H1 (cell line): ENCODE measurements at regions not wholly inside any gene's neighbourhood (a gene's known extent, or its start where the extent isn't known, plus 50 kb on each side); places are given as distances from the start of the nearest gene placed in this dataset.

Source experiments
- CTCF ChIA-PET: fragments of 300-600 bp; sonication (Branson Sonifier 250); formaldehyde crosslinking; loops from one replicate; lab custom pipeline; 2021; ENCODE audit not compliant: partially characterized antibody; lab: Charles Lee
- POLR2A ChIA-PET: fragments of 300-600 bp; sonication (Branson Sonifier 250); formaldehyde crosslinking; loops from one replicate; lab custom pipeline; 2021; ENCODE audit warnings: inconsistent platforms; ENCODE audit not compliant: partially characterized antibody; lab: Charles Lee
- DNase-seq, 2 experiments: peaks; one replicate each; pipeline versions ENCODE4 v3.0.0 to v3.0.0-alpha.2; 2010 to 2022; ENCODE audit warnings: low spot score in 2 of 2, low read depth in 1 of 2, mixed read lengths in 1 of 2
- FAIRE-seq: peaks from 2 replicates; lab custom pipeline; 2011; peaks lifted over from hg19 to GRCh38; lab: Jason Lieb, UNC
- H2AFZ ChIP-seq: 2 replicates; pipeline ENCODE4 v1.8.1; 2012; ENCODE audit warnings: low read length, inconsistent platforms
- H2AK5ac ChIP-seq: 2 replicates; pipeline ENCODE4 v1.6.1; 2013; ENCODE audit warnings: low read depth, low read length
- H2BK120ac ChIP-seq: replicated peaks from 2 replicates; pipeline ENCODE3; 2013; ENCODE audit warnings: low read depth, low read length, inconsistent platforms
- H2BK12ac ChIP-seq: 2 replicates; pipeline ENCODE4 v1.6.1; 2013; ENCODE audit warnings: low read depth, low read length
- H2BK15ac ChIP-seq: 2 replicates; pipeline ENCODE4 v1.6.1; 2013; ENCODE audit warnings: low read length
- H2BK20ac ChIP-seq: 2 replicates; pipeline ENCODE4 v1.6.1; 2013; ENCODE audit warnings: low read length
- H2BK5ac ChIP-seq: 2 replicates; pipeline ENCODE4 v1.6.1; 2013; ENCODE audit warnings: low read depth, low read length
- H3K14ac ChIP-seq: 2 replicates; pipeline ENCODE4 v1.6.1; 2013; ENCODE audit warnings: inconsistent platforms; ENCODE audit not compliant: insufficient read length
- H3K18ac ChIP-seq: 2 replicates; pipeline ENCODE4 v1.6.1; 2013; ENCODE audit warnings: low read length; ENCODE audit errors: extremely low read depth
- H3K23ac ChIP-seq: 2 replicates; pipeline ENCODE4 v1.6.1; 2013; ENCODE audit warnings: inconsistent platforms; ENCODE audit not compliant: insufficient read length
- H3K23me2 ChIP-seq: 2 replicates; pipeline ENCODE4 v1.6.1; 2013; ENCODE audit warnings: low read depth, low read length
- H3K27ac ChIP-seq: 2 replicates; pipeline ENCODE4 v1.6.1; 2011; ENCODE audit warnings: low read depth, low read length, inconsistent platforms
- H3K27me3 ChIP-seq, 4 experiments: replicated peaks in 1 of 4; 1 replicate in 1 of 4; 2 replicates in 3 of 4; pipeline versions ENCODE4 v1.6.1 to v1.8.1; 2011 to 2013; ENCODE audit warnings: low read length in 3 of 4, mild to moderate bottlenecking in 3 of 4, inconsistent platforms in 2 of 4, mixed read lengths in 2 of 4, moderate library complexity in 1 of 4; ENCODE audit not compliant: control insufficient read depth in 3 of 4, insufficient read depth in 3 of 4; ENCODE audit errors: extremely low read depth in 1 of 4
- H3K36me3 ChIP-seq, 4 experiments: 2 replicates each; pipeline versions ENCODE4 v1.6.1 to v1.8.1; 2011 to 2013; ENCODE audit warnings: mild to moderate bottlenecking in 4 of 4, low read length in 3 of 4, moderate library complexity in 2 of 4, control low read depth in 1 of 4, inconsistent platforms in 1 of 4; ENCODE audit not compliant: insufficient read depth in 4 of 4, control insufficient read depth in 2 of 4
- H3K4ac ChIP-seq: replicated peaks from 2 replicates; pipeline ENCODE3; 2013; ENCODE audit warnings: low read length, low read depth, mixed read lengths, inconsistent platforms; ENCODE audit not compliant: insufficient read length
- H3K4me1 ChIP-seq, 4 experiments: replicated peaks in 1 of 4; 1 replicate in 1 of 4; 2 replicates in 3 of 4; pipeline versions ENCODE4 v1.6.1 to v1.8.1; 2011 to 2013; ENCODE audit warnings: low read length in 3 of 4, inconsistent platforms in 2 of 4, mixed read lengths in 1 of 4; ENCODE audit not compliant: insufficient read depth in 4 of 4, control insufficient read depth in 3 of 4
- H3K4me2 ChIP-seq, 2 experiments: 2 replicates each; pipeline versions ENCODE4 v1.6.1 to v1.8.1; 2011 to 2013; ENCODE audit warnings: low read depth in 2 of 2, low read length in 2 of 2, control low read depth in 1 of 2, inconsistent platforms in 1 of 2, mild to moderate bottlenecking in 1 of 2; ENCODE audit not compliant: insufficient read depth in 1 of 2
- H3K4me3 ChIP-seq, 4 experiments: fragments of 200-600, 300-600 bp in 1 of 4; sonication (generic), shearing (Covaris generic), sonication (Bioruptor Twin) in 1 of 4; 2 replicates each; pipeline versions ENCODE4 v1.5.1 to v1.8.1; 2011 to 2016; ENCODE audit warnings: low read length in 4 of 4, low read depth in 3 of 4, control low read depth in 2 of 4, inconsistent platforms in 2 of 4, mild to moderate bottlenecking in 2 of 4, mixed read lengths in 1 of 4, moderate library complexity in 1 of 4; ENCODE audit not compliant: insufficient read depth in 2 of 4; ENCODE audit errors: extremely low read depth in 1 of 4
- H3K56ac ChIP-seq: replicated peaks from 2 replicates; pipeline ENCODE3; 2013; ENCODE audit warnings: low read depth, mild to moderate bottlenecking, mixed read lengths, low read length, inconsistent platforms; ENCODE audit not compliant: insufficient read length
- H3K79me1 ChIP-seq: 2 replicates; pipeline ENCODE4 v1.6.1; 2013; ENCODE audit warnings: low read depth, low read length, control low read depth
- H3K79me2 ChIP-seq, 2 experiments: 2 replicates each; pipeline versions ENCODE4 v1.6.1 to v1.8.1; 2012 to 2013; ENCODE audit warnings: low read length in 2 of 2, mild to moderate bottlenecking in 2 of 2, inconsistent platforms in 1 of 2; ENCODE audit not compliant: insufficient read depth in 2 of 2, control insufficient read depth in 1 of 2
- H3K9ac ChIP-seq, 4 experiments: replicated peaks in 1 of 4; 1 replicate in 1 of 4; 2 replicates in 3 of 4; pipeline versions ENCODE4 v1.6.1 to v1.8.1; 2011 to 2013; ENCODE audit warnings: low read depth in 3 of 4, low read length in 3 of 4, control low read depth in 2 of 4, mild to moderate bottlenecking in 2 of 4, moderate library complexity in 2 of 4, inconsistent platforms in 1 of 4; ENCODE audit errors: extremely low read depth in 1 of 4
- H3K9me3 ChIP-seq, 2 experiments: 2 replicates each; pipeline versions ENCODE4 v1.6.1 to v1.8.1; 2012 to 2013; ENCODE audit warnings: mild to moderate bottlenecking in 2 of 2, moderate library complexity in 2 of 2, control low read depth in 1 of 2, inconsistent platforms in 1 of 2, low read depth in 1 of 2, low read length in 1 of 2, mixed read lengths in 1 of 2; ENCODE audit not compliant: insufficient read depth in 2 of 2
- H4K20me1 ChIP-seq, 2 experiments: replicated peaks in 1 of 2; 2 replicates each; pipeline versions ENCODE3 to v1.8.1; 2011 to 2013; ENCODE audit warnings: inconsistent platforms in 2 of 2, low read length in 2 of 2, mild to moderate bottlenecking in 1 of 2; ENCODE audit not compliant: insufficient read depth in 2 of 2, control insufficient read depth in 1 of 2
- H4K5ac ChIP-seq: 2 replicates; pipeline ENCODE4 v1.6.1; 2013; ENCODE audit warnings: low read length, low read depth, mixed read lengths, inconsistent platforms; ENCODE audit not compliant: insufficient read length
- H4K8ac ChIP-seq: 2 replicates; pipeline ENCODE4 v1.8.0; 2013; ENCODE audit warnings: mild to moderate bottlenecking, moderate library complexity, low read length, inconsistent platforms; ENCODE audit not compliant: insufficient read depth; ENCODE audit errors: extremely low read depth
- H4K91ac ChIP-seq: replicated peaks from 2 replicates; pipeline ENCODE3; 2013; ENCODE audit warnings: low read length, mixed read lengths, inconsistent platforms; ENCODE audit not compliant: insufficient read length
- ASH2L ChIP-seq: fragments of 200-600, 300-600 bp; sonication (generic); IDR thresholded peaks from one replicate; pipeline ENCODE4 v1.7.1; 2017; ENCODE audit warnings: low read length
- CBX5 ChIP-seq: fragments of 300-800, 300-1000 bp; sonication (generic); IDR thresholded peaks from 2 replicates; pipeline ENCODE4 v1.7.1; 2016; ENCODE audit warnings: antibody characterized with exemption, low read length, low read depth
- CBX8 ChIP-seq: fragments of 300-800, 300-1000 bp; sonication (generic); IDR thresholded peaks from 2 replicates; pipeline ENCODE4 v1.7.1; 2016; ENCODE audit warnings: low read depth, low read length, borderline replicate concordance
- CREB1 ChIP-seq: IDR thresholded peaks from 2 replicates; pipeline ENCODE4 v1.6.1; 2012; ENCODE audit warnings: inconsistent platforms
- CTCF ChIP-seq, 3 experiments: IDR thresholded peaks; 1 replicate in 2 of 3; 2 replicates in 1 of 3; pipeline versions ENCODE4 v1.5.1 to v1.6.1; 2011; ENCODE audit warnings: low read length in 3 of 3, mild to moderate bottlenecking in 3 of 3, inconsistent platforms in 2 of 3, low read depth in 1 of 3, moderate library complexity in 1 of 3; ENCODE audit not compliant: insufficient read depth in 1 of 3; ENCODE audit errors: control extremely low read depth in 1 of 3
- FOSL1 ChIP-seq: IDR thresholded peaks from 2 replicates; pipeline ENCODE4 v1.6.1; 2011; ENCODE audit warnings: mild to moderate bottlenecking, low read depth, low read length, moderate library complexity; ENCODE audit not compliant: insufficient read depth
- GTF2F1 ChIP-seq: IDR thresholded peaks from 2 replicates; pipeline ENCODE4 v1.6.1; 2012; ENCODE audit warnings: low read depth, low read length, improper control_type of control experiment, borderline replicate concordance
- JUN ChIP-seq: IDR thresholded peaks from 2 replicates; pipeline ENCODE4 v1.6.1; 2011; ENCODE audit warnings: low read depth, mild to moderate bottlenecking, improper control_type of control experiment, low read length
- MAFK ChIP-seq: IDR thresholded peaks from 2 replicates; pipeline ENCODE4 v1.6.1; 2012; ENCODE audit warnings: low read depth, mild to moderate bottlenecking, improper control_type of control experiment, low read length
- POU5F1 ChIP-seq: IDR thresholded peaks from 2 replicates; pipeline ENCODE4 v1.6.1; 2011; ENCODE audit warnings: low read depth, mild to moderate bottlenecking, low read length, moderate library complexity
- RBBP5 ChIP-seq: IDR thresholded peaks from 2 replicates; pipeline ENCODE4 v1.7.1; 2012; ENCODE audit warnings: low read depth, mild to moderate bottlenecking, inconsistent platforms, low read length, moderate library complexity, borderline replicate concordance
- TAF7 ChIP-seq: optimal IDR thresholded peaks from 2 replicates; pipeline ENCODE3; 2011; ENCODE audit warnings: low read depth, mild to moderate bottlenecking, inconsistent platforms, low read length, moderate library complexity, borderline replicate concordance
- WGBS, 2 experiments: shearing (Covaris generic) in 1 of 2; methylation state at CpG; one replicate each; pipeline versions ENCODE4 v1.1.6 to v1.1.7; 2013 to 2015; ENCODE audit warnings: low lambda C conversion rate in 2 of 2, mixed read lengths in 2 of 2, inconsistent platforms in 1 of 2, low coverage in 1 of 2, missing lambda C conversion rate in 1 of 2; ENCODE audit not compliant: insufficient replicate concordance in 2 of 2, insufficient coverage in 1 of 2, insufficient read length in 1 of 2; ENCODE audit errors: extremely low coverage in 1 of 2, missing lambda C conversion rate in 1 of 2; 5-methylcytosine and 5-hydroxymethylcytosine counted together

GRCh38 chr15:24078310-24079029 is 391.4 kb upstream of the NDN start:
- Histone ChIP-seq H3K23ac (no peak overlapping the region), H3K4me3 (no peak overlapping the region), H3K14ac (no peak overlapping the region), H2BK120ac (no peak overlapping the region), H3K36me3 (peaks cover 0 to 4% (median 0%) of the 10 kb centered on the region in 4 experiments; a peak in 1 of 8 replicates), H3K27me3 (no peaks in the 10 kb centered on the region), H3K18ac (no peak overlapping the region), H4K8ac (no peak overlapping the region)
- POLR2A ChIA-PET = no interaction called here
- WGBS, 2 experiments = 86% methylated on average over 25 of the region's 29 CpGs; no CpG with 5 or more reads in 1 of the 2 experiments
- no peak for FAIRE-seq
- TF ChIP-seq ASH2L = no peak
- no peak for TF ChIP-seq FOSL1
- TF ChIP-seq POU5F1 = no peak
- no peak for TF ChIP-seq CBX8
- no peak for TF ChIP-seq CREB1
- TF ChIP-seq TAF7 = no peak
- TF ChIP-seq CBX5 = no peak
- no peak for TF ChIP-seq GTF2F1
- TF ChIP-seq JUN = no peak
- no peak for TF ChIP-seq RBBP5
- TF ChIP-seq CTCF (IDR thresholded peaks at IDR 0.05; ENCODE audit: control extremely low read depth in 1 of 3, insufficient read depth in 1 of 3, low read depth in 1 of 3, low read length in 3 of 3) = no peak
- TF ChIP-seq MAFK = no peak
- TF ChIP-seq, all 59 proteins: peak for 0
- no peaks in the 10 kb centered on the region for H3K23me2 ChIP-seq
- H3K9me3 ChIP-seq = peaks cover 39 to 44% of the 10 kb centered on the region in 2 experiments
- DNase-seq = no peak
- no peaks in the 10 kb centered on the region for H4K20me1 ChIP-seq
- CTCF ChIA-PET = no interaction called here
- H2BK5ac ChIP-seq = no peak overlapping the region
- no peak overlapping the region for H3K9ac ChIP-seq
- no peak overlapping the region for H2BK20ac ChIP-seq
- no peaks in the 10 kb centered on the region for H3K79me2 ChIP-seq
- H3K79me1 ChIP-seq = no peaks in the 10 kb centered on the region
- no peak overlapping the region for H4K91ac ChIP-seq
- H2BK15ac ChIP-seq = no peak overlapping the region
- H3K4ac ChIP-seq = no peak overlapping the region
- H4K5ac ChIP-seq = no peak overlapping the region
- H3K27ac ChIP-seq = no peak overlapping the region
- H3K4me2 ChIP-seq = no peak overlapping the region
- no peaks in the 10 kb centered on the region for H3K4me1 ChIP-seq
- no peak overlapping the region for H2BK12ac ChIP-seq
- no peak overlapping the region for H2AFZ ChIP-seq
- no peak overlapping the region for H2AK5ac ChIP-seq
- no peak overlapping the region for H3K56ac ChIP-seq
